ENCODE measurements at regions not wholly inside any gene's neighbourhood (a gene's known extent, or its start where the extent isn't known, plus 50 kb on each side); places are given as distances from the start of the nearest gene placed in this dataset.
"Not testable (repeated sequence)": the region's sequence is repeated elsewhere in the genome, so short reads cannot be mapped to it uniquely, and the experiment has no call there.

- no peak for DNase-seq (ENCODE audit: low read depth in 3 of 3)
Observed at GRCh38 chr11:13135385-13136271, 126.5 kb downstream of the RASSF10 start.

GRCh38 chr11:13136272-13136596 lies 127.1 kb downstream of the RASSF10 start:
- DNase-seq (ENCODE audit: low read depth in 3 of 3): no peak

DNA sequence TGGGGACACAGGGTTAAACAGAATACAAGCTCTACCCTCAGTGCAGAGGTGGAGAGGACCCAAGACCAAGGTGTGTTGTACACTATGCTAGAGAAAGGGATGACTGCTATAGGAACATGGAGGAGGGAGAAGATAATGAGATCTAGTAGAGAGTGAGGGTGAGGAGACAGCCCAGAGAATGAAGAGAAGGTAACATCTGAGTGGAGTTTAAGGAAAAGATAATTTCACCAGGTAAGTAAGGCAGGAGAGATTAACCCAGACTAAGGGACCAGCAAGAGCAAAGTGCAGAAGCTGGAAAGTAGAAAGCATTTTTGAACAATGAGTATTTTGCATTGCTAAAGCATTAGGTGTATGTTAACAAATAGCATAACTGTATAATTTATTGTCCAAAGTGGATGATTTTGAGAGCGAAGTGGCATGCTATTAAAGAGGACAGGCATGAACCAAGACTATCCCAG lies 128.8 kb downstream of the RASSF10 start:
- DNase-seq (ENCODE audit: low read depth in 3 of 3): no peak

DNA sequence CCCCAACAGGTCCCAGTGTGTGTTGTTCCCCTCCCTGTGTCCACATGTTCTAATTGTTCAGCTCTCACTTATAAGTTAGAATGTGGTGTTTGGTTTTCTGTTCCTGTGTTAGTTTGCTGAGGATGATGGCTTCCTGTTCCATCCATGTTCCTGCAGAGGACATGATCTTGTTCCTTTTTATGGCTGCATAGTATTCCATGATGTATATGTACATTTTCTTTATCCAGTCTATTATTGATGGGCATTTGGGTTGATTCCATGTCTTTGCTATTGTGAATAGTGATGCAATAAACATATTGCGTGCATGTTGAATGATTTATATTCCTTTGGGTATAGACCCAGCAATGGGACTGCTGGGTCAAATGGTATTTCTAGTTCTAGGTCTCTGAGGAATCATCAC lies 130.0 kb downstream of the RASSF10 start:
- DNase-seq (ENCODE audit: low read depth in 3 of 3): not testable (repeated sequence)

DNA sequence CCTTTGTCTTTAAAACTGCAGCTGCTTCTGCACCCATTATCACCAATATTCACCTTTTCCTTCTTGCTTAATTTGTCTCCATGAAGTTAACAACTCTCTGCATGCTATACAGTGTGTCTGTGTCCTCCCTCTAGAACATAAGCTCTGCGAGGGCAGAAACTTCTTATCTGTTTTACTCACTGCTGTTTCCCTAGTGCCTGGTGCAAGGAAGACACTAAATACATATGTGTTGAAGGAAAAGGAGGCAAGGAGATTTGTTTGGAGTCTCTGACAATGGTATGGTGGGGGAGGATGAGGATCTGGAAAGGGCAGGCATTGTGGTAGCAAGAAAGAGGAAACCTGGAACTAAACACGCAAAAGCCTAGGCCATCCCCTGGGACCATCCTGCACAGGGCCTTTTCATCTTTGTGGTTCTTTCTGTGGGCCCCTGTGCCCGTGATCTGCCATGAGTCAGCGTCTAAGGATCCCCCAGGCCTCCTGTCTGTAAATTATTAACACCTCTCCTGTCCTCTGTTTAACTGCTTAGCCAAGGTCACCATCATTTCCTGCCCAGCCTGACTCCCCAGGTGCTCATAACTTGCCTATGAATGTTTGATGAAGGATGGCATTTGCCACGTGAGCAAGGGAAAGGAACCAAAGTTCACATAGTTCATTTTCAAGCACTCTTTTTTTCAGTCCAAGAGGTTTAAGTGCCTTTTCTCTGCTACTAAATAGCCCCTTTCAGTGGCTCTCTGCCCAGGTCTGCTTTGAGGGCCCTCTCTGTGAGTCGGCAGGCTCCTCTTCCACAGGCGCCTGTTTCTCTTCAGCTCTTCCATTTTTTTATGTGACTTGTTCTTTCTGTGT lies 131.1 kb downstream of the RASSF10 start:
- no peak for DNase-seq (ENCODE audit: low read depth in 3 of 3)

DNA sequence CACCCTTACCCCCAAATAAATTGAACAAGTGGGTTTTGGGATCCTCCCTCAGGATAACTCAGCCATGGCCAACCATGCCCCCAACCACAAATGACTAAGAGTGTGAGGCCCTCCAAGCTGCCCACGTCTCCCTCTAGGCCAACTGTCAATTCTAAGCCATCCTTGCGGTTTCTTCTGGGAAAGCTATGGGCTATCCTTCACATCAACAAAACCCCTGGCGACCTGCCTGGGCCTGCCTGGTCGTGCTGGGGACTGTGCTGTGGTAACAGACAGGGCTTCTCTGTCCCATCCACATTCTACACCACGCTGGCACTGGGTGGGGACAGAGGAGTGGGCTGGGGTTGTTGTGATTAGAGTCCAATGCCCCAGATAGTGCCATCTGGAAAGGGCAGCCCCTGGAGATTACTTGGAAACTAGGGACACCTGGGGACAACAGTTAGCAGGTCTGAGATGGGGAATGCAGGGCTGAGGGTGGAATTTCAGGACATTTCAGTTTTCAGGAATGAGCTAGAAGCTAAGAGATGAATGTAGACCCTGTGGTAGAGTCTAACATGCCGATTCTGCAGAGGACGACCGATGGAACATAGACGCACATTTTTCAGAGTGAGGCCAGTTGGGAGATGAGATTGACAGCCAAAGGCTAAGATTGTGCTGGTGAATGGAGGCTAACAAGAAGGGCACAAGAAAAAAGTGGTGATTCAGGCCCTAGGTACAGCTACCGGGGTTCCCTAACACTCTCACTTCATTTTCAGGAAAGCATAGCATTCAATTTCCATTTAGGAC lies 131.9 kb downstream of the RASSF10 start:
- no peak for DNase-seq (ENCODE audit: low read depth in 3 of 3)

- no peak for DNase-seq (ENCODE audit: low read depth in 3 of 3)
Observed at GRCh38 chr11:13141731-13142709, 132.9 kb downstream of the RASSF10 start.

GRCh38 chr11:13143486-13144297 lies 133.9 kb upstream of the BMAL1 start:
- DNase-seq (ENCODE audit: low read depth in 3 of 3): no peak

- no peak for DNase-seq (ENCODE audit: low read depth in 3 of 3)
Observed at GRCh38 chr11:13145461-13145860, 132.1 kb upstream of the BMAL1 start.

DNA sequence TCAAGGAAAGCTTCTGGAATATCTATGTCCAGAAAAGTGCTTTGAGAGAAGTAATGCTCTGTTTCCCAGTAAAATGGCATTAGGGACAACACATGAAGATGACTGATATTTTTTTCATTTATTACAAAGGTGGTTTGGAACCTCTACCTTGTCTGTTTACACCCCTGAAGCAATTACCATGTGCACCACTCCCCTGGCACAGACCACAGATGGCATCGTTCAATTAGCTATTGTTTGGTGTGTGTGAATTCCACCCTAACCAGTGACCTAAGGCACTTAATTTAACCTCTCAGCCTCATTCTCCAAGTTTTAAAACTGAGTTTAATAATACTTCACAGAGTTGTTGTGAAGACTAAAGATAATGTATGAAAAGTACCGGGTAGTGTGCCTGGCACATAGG lies 127.6 kb upstream of the BMAL1 start:
- DNase-seq (ENCODE audit: low read depth in 3 of 3): no peak

- DNase-seq (ENCODE audit: low read depth in 3 of 3): no peak
Observed at GRCh38 chr11:13150487-13150886, 127.1 kb upstream of the BMAL1 start.

- no peak for DNase-seq (ENCODE audit: low read depth in 3 of 3)
Observed at GRCh38 chr11:13152264-13152663, 125.3 kb upstream of the BMAL1 start.

DNA sequence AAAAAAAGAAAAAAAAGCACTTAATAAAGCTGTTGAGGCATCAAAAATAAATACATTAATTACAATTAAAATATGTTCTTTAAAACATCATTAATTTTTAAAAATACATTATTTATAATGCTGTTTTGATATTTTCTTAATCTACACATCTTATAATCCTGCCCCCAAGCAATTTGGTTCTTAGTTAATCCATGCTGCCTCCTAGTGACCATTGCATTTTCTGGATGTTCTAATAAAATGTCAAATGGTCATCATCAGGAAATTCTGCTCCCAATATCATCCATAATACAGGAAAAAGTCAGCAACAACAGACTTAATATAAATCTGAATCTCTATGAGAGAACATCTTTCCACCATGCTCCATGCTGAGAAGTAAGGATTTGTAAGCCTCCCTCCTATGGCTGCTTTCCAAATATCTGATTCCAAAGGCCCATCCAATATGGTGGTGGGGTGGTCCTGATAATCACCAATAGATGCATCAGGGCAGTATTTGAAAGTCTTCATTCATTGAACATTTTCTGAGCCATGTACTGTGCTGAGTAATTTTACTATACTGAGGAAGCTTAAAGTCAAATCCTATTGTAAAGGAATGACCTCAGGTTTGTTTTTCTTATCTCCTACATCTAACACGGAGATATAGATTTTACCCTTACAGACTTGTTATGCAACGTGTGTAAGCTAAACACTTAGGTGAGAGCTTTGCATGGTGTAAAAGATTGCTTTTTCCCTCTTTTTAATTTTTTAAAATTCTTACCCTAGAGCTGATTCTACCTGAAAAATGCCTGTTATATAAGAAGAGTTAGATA lies 124.7 kb upstream of the BMAL1 start:
- DNase-seq (ENCODE audit: low read depth in 3 of 3): no peak

GRCh38 chr11:13154374-13154773 lies 123.2 kb upstream of the BMAL1 start:
- not testable (repeated sequence) for DNase-seq (ENCODE audit: low read depth in 3 of 3)

- no peak for DNase-seq (ENCODE audit: low read depth in 3 of 3)
Observed at GRCh38 chr11:13160346-13160745, 117.2 kb upstream of the BMAL1 start.

GRCh38 chr11:13160806-13161205 lies 116.8 kb upstream of the BMAL1 start:
- no peak for DNase-seq (ENCODE audit: low read depth in 3 of 3)

DNA sequence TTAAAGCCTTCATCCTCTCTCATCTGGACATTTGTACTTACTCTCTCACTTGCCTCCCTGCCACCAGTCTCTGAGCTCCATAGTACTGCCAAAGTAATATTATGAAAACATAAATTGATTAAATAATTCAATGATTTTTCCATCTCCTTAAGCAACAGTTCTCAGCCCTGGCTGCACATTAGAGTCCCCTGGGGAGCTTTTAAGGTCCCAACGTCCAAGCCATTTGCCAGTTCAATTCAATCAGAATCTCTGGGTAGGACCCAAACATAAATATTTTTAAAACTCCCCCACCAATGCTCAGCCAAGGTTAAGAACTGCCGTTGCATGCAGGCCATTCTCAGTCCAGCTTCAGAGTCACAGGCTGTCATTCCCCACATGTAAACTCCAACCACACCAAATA lies 114.4 kb upstream of the BMAL1 start:
- DNase-seq (ENCODE audit: low read depth in 3 of 3): no peak

DNA sequence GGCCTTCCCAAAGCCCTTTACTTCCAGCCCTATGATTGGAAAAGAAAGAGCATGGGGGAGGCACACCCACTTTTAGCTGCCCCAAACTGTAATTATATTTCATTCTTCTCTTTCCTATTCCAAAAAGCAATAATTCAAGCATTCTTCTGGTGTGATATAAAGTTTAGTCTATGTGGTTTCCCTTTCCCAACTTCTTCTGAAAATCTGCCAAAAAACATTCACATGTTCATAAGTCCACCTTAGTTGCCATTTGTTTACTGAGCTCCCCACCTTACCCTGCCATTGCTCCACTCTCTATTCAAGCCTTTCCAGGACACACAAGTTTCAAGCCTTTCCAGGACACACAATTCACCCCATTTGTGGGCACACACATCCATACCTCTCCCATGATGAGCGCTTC lies 111.6 kb upstream of the BMAL1 start:
- no peak for DNase-seq (ENCODE audit: low read depth in 3 of 3)

DNA sequence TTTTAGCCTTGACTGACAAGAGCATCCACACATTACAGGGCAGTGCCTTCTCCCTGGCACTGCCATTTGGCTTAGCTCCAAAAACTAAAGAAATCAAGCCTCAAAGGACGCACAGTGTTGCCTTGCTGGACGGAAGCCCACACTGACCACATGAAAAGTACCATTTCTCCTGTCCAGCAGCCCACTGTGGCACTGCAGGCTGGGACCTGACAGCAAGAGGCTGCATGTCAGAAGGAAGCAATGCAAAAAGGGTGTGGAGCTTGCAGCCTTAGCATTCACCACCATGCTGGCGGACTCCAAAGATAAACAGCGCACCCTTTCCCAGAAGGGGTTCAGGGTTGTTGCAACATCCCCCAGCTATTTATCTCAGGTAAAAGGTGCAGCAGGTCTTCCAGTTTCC lies 109.3 kb upstream of the BMAL1 start:
- DNase-seq (ENCODE audit: low read depth in 3 of 3): no peak

All from stimulated activated CD4-positive, alpha-beta T cell treated with anti-CD3 and anti-CD28 coated beads, TNF-alpha, amount 100 ng/mL, for 48 hours (primary cell).